LNCaP clone FGC (cell line): ENCODE measurements at regions not wholly inside any gene's neighbourhood (a gene's known extent, or its start where the extent isn't known, plus 50 kb on each side); places are given as distances from the start of the nearest gene placed in this dataset.

Experiments used
- DNase-seq: peaks from one replicate; pipeline ENCODE4 v3.0.0-alpha.2; 2011; ENCODE audit warnings: low read depth
- H3K4me3 ChIP-seq: 2 replicates; pipeline ENCODE4 v1.5.1; 2011; ENCODE audit warnings: mild to moderate bottlenecking, low read depth, low read length, control low read depth
- CTCF ChIP-seq: IDR thresholded peaks from 2 replicates; pipeline ENCODE4 v1.5.1; 2012; ENCODE audit warnings: mild to moderate bottlenecking; ENCODE audit not compliant: control insufficient read depth, insufficient read depth; ENCODE audit errors: extremely low read depth

- no peak overlapping the region for H3K4me3 ChIP-seq
- DNase-seq = no peak
- TF ChIP-seq CTCF = no peak
Observed at GRCh38 chr6:115677198-115677597, 383.5 kb downstream of the FRK start.

GRCh38 chr6:115675443-115675842 lies 385.2 kb downstream of the FRK start:
- no peak overlapping the region for H3K4me3 ChIP-seq
- no peak for TF ChIP-seq CTCF
- no peak for DNase-seq

- TF ChIP-seq CTCF = no peak
- H3K4me3 ChIP-seq = no peak overlapping the region
- DNase-seq = no peak
Observed at GRCh38 chr6:115668781-115669180, 391.9 kb downstream of the FRK start.

- TF ChIP-seq CTCF = no peak
- DNase-seq = no peak
Observed at GRCh38 chr6:115668211-115668610, 392.5 kb downstream of the FRK start.

GRCh38 chr6:115667478-115668026 lies 393.1 kb downstream of the FRK start:
- DNase-seq = no peak
- TF ChIP-seq CTCF = no peak
- no peak overlapping the region for H3K4me3 ChIP-seq

More at GRCh38 chr6:115668211-115668610, 392.5 kb downstream of the FRK start:
- no peak overlapping the region for H3K4me3 ChIP-seq

- TF ChIP-seq CTCF = no peak
- H3K4me3 ChIP-seq = no peak overlapping the region
- no peak for DNase-seq
Observed at GRCh38 chr6:115666997-115667396, 393.7 kb downstream of the FRK start.

- DNase-seq = no peak
- H3K4me3 ChIP-seq = no peak overlapping the region
- no peak for TF ChIP-seq CTCF
Observed at GRCh38 chr6:115665310-115665709, 395.4 kb downstream of the FRK start.
